KMS-11 (cell line): ENCODE measurements at regions not wholly inside any gene's neighbourhood (a gene's known extent, or its start where the extent isn't known, plus 50 kb on each side); places are given as distances from the start of the nearest gene placed in this dataset.

Experiments used
- H2AFZ ChIP-seq: fragments of 200-600 bp; sonication (generic); 2 replicates; pipeline ENCODE4 v1.6.1; 2016; ENCODE audit warnings: antibody characterized with exemption, mixed run types, low read depth
- H3K27ac ChIP-seq: fragments of 200-600 bp; sonication (generic); 2 replicates; pipeline ENCODE4 v1.6.1; 2016; ENCODE audit warnings: mild to moderate bottlenecking, mixed run types
- H3K27me3 ChIP-seq: fragments of 200-600 bp; sonication (generic); 2 replicates; pipeline ENCODE4 v1.6.1; 2017; ENCODE audit warnings: mild to moderate bottlenecking, low read depth, mixed run types, moderate library complexity; ENCODE audit not compliant: insufficient read depth
- H3K36me3 ChIP-seq: fragments of 200-600 bp; sonication (generic); 2 replicates; pipeline ENCODE4 v1.6.1; 2017; ENCODE audit warnings: mild to moderate bottlenecking, mixed run types; ENCODE audit not compliant: insufficient read depth
- H3K4me1 ChIP-seq: fragments of 200-600 bp; sonication (generic); 2 replicates; pipeline ENCODE4 v1.6.1; 2016; ENCODE audit warnings: mild to moderate bottlenecking, low read depth, mixed run types; ENCODE audit not compliant: poor library complexity, severe bottlenecking
- H3K4me2 ChIP-seq: fragments of 200-600 bp; sonication (generic); 2 replicates; pipeline ENCODE4 v1.7.0; 2016; ENCODE audit warnings: mild to moderate bottlenecking, mixed run types
- H3K4me3 ChIP-seq: fragments of 200-600 bp; sonication (generic); IDR thresholded peaks from 2 replicates; pipeline ENCODE4 v1.6.1; 2017; ENCODE audit warnings: low read depth, low read length, mixed read lengths; ENCODE audit not compliant: insufficient read depth
- H3K79me2 ChIP-seq: fragments of 200-600 bp; sonication (generic); 2 replicates; pipeline ENCODE4 v1.6.1; 2016; ENCODE audit warnings: low read depth, mixed run types; ENCODE audit not compliant: insufficient read depth
- H3K9ac ChIP-seq: fragments of 200-600 bp; sonication (generic); 2 replicates; pipeline ENCODE4 v1.6.1; 2016; ENCODE audit warnings: mild to moderate bottlenecking, mixed run types
- H4K20me1 ChIP-seq: fragments of 200-600 bp; sonication (generic); 2 replicates; pipeline ENCODE4 v1.6.1; 2016; ENCODE audit warnings: mild to moderate bottlenecking, mixed run types; ENCODE audit not compliant: insufficient read depth
- TF ChIP-seq, protein P1 (sequence below): fragments of 200-600 bp; sonication (generic); conservative IDR thresholded peaks from 2 replicates; pipeline ENCODE4 v1.6.1; 2017; ENCODE audit warnings: low read depth, mild to moderate bottlenecking, antibody characterized with exemption, low read length, moderate library complexity, mixed read lengths

DNA sequence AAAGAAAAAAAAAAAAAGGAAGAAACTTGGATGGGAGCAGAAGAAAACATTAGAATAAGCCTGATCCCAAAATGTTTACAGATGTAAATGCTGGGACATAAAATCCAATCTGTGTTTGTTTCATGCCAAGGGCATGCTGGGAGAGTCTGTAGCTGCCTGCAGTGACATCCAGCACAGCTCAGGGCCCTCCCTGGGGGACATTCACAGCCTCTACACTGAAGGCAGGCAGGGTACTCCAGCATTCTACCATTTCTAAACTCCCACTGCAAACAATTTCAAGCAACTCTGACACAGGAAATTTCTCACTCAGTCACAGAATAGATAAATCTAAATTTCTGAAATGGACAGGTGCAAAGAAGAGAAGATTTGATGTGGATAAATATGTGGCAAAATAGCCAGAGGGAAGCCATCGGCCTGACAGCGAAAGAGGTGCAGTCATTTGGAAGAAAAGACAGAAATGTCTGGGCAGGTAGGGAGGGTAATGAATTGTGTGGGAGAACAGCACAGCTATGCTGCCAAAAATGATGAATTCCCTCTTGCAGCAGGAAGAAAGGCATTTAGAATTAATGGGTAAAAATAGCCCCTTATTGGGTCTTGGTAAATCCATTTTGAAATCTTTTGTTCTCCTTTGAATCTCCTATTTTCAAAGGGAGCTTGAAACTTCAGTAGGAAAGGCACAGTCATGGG lies 199.4 kb downstream of the MED10 start:
- no peak overlapping the region for H3K4me2 ChIP-seq
- no peak overlapping the region for H3K27ac ChIP-seq
- no peaks in the 10 kb centered on the region for H3K79me2 ChIP-seq
- H3K4me1 ChIP-seq, result no peaks in the 10 kb centered on the region
- no peak overlapping the region for H3K4me3 ChIP-seq
- no peak overlapping the region for H3K9ac ChIP-seq
- no peaks in the 10 kb centered on the region for H3K27me3 ChIP-seq
- no peak overlapping the region for H2AFZ ChIP-seq
- TF ChIP-seq, protein P1, sequence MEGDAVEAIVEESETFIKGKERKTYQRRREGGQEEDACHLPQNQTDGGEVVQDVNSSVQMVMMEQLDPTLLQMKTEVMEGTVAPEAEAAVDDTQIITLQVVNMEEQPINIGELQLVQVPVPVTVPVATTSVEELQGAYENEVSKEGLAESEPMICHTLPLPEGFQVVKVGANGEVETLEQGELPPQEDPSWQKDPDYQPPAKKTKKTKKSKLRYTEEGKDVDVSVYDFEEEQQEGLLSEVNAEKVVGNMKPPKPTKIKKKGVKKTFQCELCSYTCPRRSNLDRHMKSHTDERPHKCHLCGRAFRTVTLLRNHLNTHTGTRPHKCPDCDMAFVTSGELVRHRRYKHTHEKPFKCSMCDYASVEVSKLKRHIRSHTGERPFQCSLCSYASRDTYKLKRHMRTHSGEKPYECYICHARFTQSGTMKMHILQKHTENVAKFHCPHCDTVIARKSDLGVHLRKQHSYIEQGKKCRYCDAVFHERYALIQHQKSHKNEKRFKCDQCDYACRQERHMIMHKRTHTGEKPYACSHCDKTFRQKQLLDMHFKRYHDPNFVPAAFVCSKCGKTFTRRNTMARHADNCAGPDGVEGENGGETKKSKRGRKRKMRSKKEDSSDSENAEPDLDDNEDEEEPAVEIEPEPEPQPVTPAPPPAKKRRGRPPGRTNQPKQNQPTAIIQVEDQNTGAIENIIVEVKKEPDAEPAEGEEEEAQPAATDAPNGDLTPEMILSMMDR, result no peak
- H3K36me3 ChIP-seq, result no peaks in the 10 kb centered on the region
- no peaks in the 10 kb centered on the region for H4K20me1 ChIP-seq

DNA sequence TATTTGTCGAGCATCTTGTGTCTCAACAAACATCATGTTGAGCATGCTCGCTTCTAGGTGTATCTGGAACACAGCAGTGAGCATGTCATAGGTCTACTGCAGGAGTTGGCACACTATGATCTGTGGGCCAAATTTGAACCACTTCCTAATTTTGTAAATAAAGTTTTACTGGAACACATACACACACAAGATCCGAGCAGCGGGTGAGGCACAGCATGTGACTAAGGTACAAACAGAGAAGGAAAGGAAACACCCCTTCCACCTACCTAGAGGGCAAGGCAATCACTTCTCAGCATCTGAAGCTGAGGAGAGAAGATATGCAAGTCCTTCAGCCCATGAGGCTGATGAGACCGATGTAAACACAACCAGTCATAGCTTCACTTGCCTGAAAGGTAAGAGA lies 200.4 kb downstream of the MED10 start:
- no peak overlapping the region for H3K4me3 ChIP-seq
- H3K79me2 ChIP-seq, result no peaks in the 10 kb centered on the region
- H2AFZ ChIP-seq, result no peak overlapping the region
- H3K27me3 ChIP-seq, result no peaks in the 10 kb centered on the region
- no peak overlapping the region for H3K27ac ChIP-seq
- no peak overlapping the region for H3K9ac ChIP-seq
- no peaks in the 10 kb centered on the region for H3K4me1 ChIP-seq
- H4K20me1 ChIP-seq, result no peaks in the 10 kb centered on the region
- TF ChIP-seq, protein P1, result no peak
- H3K36me3 ChIP-seq, result no peaks in the 10 kb centered on the region
- H3K4me2 ChIP-seq, result no peak overlapping the region

DNA sequence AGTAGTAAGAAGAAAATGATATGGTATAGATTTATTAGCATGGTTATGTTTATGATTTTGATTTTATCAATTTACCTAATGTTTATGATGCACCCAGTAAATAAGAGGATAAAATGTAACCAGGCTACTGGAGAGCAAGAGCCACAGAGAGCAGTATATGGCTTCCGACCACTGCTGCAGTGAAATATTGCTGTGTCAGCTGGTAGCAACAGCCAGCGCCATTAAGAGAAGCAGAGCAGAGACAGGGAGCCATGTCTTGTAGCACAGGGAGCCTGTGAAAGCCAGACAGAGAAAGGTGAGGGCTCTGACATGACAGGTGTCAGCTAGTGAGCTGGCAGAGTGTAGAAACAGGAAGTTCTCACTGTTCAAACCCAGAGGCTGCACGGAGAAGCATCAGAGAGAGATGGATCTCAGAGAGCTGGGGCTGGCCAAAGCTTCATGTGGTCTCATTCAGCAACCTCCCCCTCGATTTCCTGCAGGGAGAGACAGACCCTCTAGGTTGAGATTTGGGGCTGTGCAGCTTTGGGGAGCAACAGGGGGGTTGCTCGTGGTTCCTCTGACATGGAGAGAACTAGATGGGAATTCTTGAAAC lies 202.1 kb downstream of the MED10 start:
- Histone ChIP-seq H3K4me1 (no peaks in the 10 kb centered on the region), H4K20me1 (no peaks in the 10 kb centered on the region), H3K36me3 (no peaks in the 10 kb centered on the region; the same call in 1 of the 2 replicates), H3K27ac (no peak overlapping the region), H2AFZ (no peak overlapping the region), H3K79me2 (no peaks in the 10 kb centered on the region), H3K4me2 (no peak overlapping the region), H3K4me3 (no peak overlapping the region), H3K27me3 (no peaks in the 10 kb centered on the region), H3K9ac (no peak overlapping the region)
- TF ChIP-seq, protein P1, result no peak

DNA sequence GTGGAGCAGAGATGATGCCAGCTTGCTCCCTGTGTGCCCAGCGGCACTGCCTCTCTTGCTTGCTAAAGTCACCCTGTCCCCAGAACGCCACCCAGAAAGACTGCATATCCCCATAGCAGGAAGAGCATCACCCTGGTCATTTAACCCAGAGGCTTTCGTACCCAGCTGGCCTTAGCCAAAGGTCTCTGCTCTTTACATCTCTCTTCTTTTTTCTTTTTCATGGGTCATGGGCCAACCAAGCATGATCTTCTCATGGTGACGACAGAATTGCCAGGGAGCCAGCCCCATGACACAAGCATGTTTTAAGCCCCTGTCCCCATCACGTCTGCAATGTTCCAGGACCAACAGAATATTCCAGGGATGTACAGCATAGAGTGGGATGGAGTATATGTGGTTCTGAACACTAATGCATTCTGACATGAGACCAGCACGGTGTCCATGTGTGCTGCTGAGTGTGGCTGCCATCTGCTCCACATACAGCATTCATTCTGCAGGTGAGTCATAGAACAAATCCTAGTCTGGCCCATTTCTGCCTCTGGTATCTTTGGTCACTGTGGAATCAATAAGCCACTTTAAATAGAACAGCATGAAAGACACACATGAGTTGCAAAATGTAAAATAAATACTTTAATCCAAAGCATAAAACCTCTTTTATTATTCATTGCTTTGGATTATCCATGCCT lies 203.0 kb downstream of the MED10 start:
- Histone ChIP-seq H3K27ac (no peak overlapping the region), H3K79me2 (no peaks in the 10 kb centered on the region), H3K4me2 (no peak overlapping the region), H3K4me3 (no peak overlapping the region), H3K9ac (no peak overlapping the region), H3K36me3 (no peaks in the 10 kb centered on the region; the same call in 1 of the 2 replicates), H3K4me1 (no peaks in the 10 kb centered on the region), H3K27me3 (no peaks in the 10 kb centered on the region), H2AFZ (no peak overlapping the region), H4K20me1 (no peaks in the 10 kb centered on the region)
- TF ChIP-seq, protein P1, result no peak
